HG02870 (cell line): ENCODE measurements at regions not wholly inside any gene's neighbourhood (a gene's known extent, or its start where the extent isn't known, plus 50 kb on each side); places are given as distances from the start of the nearest gene placed in this dataset.
"Not testable (repeated sequence)": the region's sequence is repeated elsewhere in the genome, so short reads cannot be mapped to it uniquely, and the experiment has no call there.

ENCODE experiments used
- ATAC-seq: cut with Tn5 transposase; IDR thresholded peaks from one replicate; pipeline ENCODE4 v1.9.1; 2021; ENCODE audit warnings: mild to moderate bottlenecking, moderate library complexity; ENCODE audit not compliant: unreplicated experiment

DNA sequence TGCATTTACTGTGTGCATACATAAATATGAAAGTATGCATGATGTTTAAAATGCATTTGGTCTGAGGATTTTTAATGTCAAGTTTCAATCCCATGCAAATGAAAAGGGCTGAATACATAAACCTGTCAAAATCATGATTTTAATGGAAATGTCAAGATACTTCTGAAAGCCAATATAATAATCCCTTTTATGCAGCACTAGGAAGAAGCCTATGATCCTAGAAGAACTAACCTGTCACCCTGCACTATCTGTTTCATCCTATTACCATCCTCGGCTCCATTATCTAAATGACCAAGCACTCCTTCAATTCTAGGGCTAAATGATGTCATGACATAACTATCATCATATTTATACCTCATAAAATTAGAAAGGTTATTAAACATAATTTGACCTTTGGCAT is 2229.4 kb upstream of the WWC1 start:
- ATAC-seq = no peak

DNA sequence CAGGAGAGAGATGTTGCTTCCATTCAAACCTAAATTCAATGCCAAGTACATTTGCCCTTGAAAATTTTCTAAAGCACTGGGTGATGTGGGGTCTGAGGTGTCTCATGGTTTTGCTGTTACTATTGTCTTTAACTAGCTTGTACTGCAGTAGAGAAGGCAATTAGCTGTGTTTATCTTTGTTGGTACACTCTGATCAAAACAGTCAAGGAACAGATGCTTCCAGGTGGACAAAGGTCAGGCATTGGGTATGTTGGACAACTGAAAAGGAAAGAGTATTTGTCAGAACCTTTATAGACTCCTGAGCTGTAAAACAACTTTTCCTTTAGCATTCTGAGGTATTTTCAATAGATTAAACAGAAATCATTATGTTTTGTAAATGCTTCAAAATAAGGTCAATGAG is 2228.7 kb upstream of the WWC1 start:
- ATAC-seq = no peak

DNA sequence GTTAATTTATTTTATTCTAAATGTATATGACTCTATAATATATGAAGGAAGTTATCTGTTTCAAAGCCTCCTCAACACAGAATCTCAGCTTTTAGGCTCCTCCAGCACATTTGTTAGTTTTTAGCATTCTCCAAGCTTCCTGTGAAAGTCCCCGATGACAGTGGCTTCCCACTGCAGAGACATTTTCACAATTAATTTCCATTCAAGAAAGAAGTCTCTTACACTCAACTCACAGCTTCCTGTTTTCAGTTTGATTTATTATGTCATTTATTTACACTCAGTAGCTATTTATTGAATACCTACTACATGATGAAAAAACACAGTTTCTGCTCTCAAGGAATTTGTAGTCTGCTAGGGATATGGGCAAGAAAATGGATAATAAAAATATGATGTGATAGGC is 2228.2 kb upstream of the WWC1 start:
- ATAC-seq = no peak

DNA sequence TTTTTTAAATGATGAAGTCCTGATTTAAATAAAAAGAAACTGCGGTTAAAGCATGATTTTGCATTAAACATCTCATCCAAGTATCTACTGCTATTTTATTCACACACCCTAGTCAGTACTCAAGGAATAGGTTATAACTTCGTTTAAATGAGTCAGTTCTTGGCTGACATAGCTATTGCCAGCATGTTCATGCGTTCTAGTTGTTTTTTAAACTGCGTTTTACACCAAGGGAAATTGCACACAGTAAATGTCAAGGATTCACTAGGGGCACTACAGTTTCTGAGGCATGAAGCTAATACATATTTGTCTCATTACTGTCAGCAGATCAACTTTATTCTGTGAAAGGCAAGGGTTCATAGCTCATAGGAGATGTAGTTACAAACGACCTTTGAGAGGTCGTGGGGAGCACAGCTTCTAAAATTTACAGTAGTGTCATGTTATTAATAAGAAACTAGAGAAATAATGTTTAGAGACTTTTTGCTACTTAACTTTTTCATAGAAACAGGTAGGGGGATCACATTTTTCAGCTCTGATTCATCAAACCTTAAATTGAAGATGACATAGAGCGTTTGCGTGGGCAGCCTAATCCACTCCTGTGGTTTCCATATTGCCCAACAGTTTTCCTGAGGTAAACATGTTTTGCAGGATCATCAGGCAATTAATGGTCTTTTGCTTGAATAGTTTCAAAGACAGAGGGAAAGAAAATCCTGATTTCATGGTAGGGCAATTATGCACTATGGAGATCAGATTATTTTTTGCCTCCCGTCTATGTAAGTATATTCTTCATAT is 2222.7 kb upstream of the WWC1 start:
- ATAC-seq = no peak

DNA sequence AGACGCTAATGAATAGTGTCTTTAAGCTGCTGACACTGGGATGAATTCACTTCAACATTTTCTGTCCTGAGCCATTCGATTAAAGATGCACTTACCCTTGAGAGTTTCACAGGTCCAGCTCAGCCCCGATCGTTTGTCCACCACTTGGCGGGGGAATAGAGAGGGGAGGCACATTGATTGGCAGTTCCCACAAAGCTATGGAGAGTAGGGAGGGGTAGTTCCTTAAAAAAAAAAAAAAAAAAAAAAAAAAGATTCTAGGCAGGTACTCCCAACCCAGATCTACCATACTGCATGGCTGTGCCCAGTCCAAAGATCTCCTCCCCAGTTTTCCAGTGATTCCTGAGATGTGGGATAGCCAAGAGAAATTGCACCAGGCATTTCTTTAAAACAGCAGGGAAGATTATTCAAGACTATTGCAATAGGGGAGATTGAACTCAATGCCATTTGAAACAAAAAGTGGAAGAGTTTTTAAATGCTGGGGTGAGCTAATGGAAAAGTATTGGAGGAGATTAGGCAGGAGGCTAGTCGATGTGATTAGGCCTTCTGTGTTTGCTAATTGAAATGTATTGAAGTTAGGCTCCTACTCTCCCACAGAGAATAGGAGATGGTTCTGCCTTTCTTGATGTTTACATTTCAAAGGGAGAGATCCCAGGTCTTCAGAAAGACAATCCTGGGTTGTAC is 2217.4 kb upstream of the WWC1 start:
- no peak for ATAC-seq

DNA sequence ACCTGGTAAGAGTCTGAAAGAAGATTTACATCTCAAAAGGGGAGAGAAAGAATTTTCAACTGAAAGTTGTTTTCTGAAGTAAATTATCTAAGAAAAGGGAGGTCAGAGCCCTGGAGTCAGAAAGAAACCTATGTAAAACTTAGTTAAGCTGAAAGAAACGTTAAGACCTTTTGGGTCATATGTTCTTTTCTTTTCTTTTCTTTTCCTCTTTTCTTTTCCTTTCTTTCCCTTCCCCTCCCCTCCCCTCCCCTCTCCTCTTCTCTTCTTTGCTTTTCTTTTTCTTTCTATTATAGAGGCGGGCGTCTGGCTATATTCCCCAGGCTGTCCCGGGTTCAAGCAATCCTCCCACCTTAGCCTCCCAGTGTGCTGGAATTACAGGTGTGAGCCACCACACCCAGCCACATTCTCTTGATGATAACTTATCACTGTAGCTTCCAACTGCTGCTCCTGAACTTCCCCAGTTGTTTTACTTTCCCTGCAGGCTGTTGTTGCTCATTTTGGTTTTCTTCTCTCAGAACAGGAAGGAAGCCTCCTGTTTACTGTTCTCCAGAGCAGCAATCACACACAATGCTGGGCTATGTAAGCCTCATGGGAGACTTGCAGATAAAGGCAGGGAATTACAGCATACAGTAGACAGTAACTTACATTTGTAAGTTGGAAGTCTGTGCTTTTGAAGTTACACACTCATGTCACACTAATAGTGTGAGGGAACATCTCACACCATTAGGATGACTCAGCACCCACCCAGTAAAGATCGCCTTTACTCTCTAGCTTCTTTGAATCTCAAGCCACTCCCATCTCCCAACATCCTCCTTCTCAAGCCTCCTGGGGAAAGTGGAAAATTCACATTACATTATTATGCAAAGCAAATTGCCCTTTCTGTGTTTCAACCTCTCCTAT is 2216.6 kb upstream of the WWC1 start:
- ATAC-seq = no peak

DNA sequence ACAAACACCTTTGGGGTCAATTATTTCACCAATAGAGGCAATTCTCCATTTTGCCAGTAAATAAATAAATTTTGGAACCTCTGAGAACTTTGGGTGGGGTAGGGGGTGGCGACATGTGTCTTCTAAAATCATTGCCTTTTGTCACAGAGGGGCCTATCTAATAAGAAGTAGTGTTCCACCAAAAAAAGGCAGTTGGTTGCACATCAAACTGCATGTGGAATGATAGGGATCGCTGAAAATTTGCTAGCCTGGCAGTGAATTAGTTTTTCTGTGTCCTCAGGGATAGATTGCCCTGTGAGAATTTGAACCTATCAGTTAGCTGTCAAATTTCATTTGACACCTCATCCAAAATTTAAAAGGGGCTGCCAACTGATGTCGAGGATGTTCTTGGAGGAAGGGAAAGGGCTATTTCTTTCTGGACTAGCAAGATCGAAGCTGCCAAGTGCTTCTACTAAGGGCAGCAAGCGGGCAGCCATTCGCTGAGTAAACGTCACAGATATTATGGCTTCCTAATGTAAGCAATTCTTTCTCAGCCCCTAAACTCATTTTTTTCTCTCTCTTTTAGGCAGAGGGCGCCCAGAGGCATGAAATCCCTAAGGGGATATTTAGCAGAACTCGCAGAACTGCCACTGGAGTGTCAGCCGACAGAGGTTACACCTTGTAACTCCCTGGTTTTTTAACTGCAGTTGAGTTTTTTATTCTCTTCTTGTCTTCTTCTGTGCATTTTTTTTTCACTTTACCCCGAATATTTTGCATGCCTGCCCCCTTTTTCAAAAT is 2208.1 kb upstream of the WWC1 start:
- no peak for ATAC-seq

DNA sequence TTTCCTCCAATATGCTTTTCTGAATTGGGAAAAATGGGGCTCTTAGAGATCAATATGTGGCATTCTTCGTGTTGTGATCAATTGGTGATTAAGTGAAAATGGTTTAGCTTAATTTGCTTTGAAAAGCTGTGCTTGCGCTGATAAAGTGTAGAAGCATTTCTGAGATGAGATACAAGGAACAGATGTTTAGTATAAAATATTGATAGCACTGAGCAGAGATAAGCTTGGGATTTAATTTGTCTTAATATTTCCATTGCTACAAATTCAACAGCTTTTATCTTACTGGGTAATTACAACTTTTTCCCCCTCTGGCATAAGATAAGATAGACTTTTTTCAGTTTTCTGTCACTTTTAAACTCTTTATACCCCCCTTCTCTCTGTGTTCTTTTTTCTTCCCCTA is 2204.9 kb upstream of the WWC1 start:
- no peak for ATAC-seq

DNA sequence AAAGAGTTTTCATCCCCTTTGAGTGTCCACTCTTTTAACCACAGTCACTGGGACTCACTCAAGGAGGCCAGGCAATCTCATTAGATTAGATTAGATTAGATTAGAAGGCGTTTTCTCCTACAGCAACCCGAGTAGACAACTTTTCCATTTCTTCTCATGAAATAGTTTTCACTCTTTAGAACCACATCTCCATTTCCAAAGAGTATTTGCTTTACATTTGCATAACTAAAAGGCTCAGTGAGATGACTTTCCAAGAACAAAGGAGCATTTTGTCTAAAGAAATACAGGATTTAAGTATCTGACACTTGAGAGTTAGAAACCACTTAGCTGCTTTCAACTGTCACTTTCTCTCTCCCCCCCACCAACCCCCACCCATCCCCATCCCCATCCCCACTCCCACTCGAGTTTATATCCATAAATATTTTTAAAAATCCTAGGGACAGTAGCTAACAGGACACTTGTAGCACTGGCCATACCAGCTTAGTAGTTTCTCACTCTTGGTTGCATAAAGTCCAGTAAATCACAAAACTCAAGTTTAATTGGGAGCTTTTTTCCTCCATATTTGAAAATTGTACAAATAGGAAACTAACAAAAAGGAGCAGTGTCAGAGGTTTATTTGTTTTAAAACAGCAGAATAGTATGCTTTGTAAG is 2202.9 kb upstream of the WWC1 start:
- no peak for ATAC-seq

DNA sequence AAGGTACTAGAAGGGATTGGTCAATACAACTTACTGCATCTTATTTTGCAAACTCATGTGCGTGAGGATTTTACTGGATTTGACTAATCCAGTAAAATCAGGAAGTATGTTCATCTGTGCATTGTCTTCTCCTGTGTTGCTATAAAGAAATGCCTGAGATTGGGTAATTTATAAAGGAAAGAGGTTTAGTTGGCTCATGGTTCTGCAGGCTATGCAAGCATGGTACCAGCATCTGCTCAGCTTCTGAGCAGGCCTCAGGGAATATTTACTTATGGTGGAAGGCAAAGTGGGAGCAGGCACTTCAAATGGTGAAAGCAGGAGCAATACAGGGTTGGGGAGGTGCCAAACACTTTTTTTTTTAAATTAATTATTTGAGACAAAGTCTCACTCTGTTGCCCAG is 2199.5 kb upstream of the WWC1 start:
- no peak for ATAC-seq

DNA sequence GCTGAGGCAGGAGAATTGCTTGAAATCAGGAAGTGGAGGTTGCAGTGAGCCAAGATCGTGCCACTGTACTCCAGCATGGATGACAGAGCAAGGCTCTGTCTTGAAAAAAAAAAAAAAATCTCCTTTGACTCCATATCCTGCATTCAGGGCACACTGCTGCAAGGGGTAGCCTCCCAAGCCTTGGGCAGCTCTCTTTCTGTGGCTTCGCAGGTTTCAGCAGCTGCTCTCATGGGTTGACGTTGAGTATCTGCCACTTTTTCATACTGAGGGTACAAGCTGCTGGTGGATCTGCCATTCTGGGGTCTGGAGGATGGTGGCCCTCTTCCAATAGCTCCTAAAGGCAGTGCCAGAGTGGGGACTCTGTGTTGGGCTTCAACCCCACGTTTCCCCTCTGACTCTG is 2198.1 kb upstream of the WWC1 start:
- ATAC-seq = no peak

DNA sequence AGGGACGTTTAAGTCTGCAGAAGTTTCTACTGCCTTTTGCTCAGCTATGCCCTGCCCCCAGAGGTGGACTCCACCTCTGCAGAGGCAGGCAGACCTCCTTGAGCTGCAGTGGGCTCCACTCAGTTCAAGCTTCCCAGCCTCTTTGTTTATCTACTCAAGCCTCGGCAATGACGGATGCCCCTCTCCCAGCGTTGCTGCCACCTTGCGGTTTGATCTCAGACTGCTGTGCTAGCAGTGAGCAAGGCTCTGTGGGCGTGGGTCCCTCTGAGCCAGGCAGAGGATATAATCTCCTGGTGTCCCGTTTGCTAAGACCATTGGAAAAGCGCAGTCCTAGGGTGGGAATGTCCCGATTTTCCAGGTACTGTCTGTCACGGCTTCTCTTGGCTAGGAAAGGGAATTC is 2188.5 kb upstream of the WWC1 start:
- no peak for ATAC-seq

DNA sequence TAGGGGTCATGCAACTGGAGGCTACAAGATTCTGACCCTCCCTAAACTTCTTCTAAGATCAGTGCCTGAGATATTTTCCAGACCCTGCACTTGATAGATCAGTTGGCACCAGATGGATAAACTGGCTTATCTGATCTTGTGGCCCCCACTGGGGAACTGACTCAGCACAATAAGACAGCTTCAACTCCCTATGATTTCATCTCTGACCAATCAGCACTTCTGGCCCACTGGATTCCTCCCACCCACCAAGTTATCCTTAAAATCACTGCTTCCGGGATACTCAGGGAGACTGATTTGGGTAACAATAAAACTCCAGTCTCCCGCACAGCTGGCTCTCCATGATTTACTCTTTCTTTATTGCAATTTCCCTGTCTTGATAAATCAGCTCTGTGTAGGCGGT is 2180.4 kb upstream of the WWC1 start:
- no peak for ATAC-seq

DNA sequence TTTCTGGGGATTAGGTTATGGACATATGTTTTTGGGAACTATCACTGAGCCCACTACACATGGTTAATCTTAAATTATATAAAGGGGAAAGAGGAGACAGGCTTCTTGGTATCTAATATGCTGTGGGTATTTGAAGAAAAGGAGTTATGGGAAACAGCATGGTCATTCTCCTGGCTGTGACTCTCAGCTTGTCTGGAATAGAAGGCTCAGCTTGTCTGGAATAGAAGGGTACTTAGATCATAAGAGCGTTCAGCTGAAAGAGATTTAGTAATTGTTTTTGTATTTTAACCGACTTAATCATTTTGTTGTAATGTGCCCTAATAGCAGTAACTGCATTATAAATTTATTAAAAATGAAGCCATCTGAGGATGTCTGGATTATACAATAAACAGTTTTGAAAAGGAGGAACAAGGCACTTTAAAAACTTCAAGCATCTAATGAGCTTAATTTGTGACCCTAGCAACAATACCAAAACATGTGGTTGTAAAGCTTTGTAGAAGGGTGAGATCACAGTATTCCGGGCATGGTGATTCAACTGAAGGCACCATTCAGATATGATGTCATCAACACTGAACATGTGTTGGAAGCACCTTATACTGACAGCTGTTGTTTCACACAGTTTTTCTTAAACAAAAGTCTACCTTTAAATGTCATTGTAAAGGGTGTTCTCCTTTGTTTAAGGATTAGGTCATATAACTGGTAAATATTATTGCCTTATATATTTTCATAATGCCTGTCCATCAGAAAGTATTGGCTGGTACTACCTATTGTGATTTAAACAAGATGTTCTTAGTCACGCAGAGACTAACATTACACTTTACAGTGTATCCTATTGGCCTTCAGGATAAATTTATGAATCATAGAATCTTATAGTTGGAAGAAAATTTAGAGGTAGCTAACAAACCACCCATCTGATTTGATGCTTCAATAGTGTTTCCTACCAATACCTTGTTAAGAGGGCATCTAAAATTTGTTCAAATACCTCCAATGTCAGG is 2174.1 kb upstream of the WWC1 start:
- no peak for ATAC-seq

DNA sequence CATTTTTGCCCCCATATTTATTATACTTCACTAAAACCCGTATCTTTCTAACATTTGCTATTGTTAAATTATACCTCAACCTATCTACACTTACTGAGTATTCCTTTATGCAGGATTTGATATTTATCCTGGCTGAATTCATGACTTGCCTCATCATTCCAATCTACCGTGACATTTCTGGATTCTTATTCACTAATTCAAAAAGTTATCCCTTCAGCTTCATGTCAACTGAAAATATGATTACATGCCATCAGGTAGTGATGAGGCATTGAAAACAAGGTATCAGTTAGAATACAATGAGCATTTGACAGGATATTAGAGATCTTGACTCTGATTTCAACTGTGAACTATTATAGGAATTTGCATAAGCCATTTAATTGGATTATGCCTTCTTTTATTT is 2171.9 kb upstream of the WWC1 start:
- no peak for ATAC-seq

DNA sequence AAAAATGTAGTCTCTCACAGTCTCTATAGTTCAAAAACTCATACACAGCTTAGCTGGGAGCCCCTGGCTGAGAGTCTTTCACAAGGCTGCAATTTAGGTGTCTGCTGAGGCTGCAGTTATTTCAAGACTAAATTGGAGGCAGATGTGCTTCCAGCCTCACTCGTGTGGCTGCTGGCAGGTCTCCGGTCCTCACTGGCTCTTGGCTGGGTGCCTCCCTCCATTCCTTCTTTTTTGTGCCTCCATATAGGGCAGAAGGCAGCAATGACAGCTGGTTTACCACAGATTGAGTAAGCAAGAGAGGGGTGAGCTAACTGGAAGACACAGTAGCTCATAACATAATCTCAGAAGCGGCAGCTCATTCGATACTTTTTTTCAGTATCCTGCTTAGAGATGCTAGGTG is 2167.7 kb upstream of the WWC1 start:
- ATAC-seq = no peak

DNA sequence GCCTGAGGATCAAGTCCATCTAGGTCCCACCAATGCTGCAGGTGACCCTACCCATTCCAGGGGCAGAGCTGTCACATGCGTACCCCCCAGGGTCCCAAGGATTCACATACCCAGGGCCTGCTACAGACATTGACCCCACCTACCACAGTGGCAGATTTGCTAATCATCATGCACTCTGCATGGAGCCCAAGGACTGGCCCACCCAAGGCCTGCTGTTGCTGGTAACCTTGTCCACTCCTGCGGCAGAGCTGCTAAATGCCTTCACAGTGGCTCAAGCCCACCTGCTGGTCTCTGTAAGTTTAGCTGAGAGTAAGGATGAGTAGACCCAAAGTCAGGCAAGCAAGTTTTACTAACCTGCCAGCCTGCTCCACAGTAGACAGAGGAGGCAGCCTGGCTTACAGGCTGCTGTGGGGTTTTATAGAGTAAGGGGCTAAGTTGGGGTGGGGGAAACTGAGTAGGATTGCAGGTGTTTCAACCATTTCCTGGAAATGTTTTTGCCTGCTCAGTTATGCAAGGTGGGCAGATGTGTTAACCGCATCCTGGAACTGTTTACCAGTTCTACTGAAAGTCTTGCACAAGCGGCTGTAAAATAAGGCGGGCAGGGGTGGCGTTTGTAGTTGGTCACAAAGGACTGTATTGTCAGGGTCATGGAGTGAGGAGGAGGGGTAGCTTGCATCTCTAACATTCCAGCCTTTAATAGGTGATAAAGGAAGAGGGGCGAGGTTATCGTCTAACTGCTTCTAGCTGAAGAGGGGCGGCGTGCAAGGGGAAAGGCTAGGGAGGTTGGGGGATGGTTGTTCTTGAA is 2163.5 kb upstream of the WWC1 start:
- ATAC-seq = no peak

DNA sequence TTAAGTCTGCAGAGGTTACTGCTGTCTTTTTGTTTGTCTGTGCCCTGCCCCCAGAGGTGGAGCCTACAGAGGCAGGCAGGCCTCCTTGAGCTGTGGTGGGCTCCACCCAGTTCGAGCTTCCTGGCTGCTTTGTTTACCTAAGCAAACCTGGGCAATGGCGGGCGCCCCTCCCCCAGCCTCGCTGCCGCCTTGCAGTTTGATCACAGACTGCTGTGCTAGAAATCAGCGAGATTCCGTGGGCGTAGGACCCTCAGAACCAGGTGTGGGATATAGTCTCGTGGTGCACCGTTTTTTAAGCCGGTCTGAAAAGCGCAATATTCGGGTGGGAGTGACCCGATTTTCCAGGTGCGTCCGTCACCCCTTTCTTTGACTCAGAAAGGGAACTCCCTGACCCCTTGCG is 2146.3 kb upstream of the WWC1 start:
- not testable (repeated sequence) for ATAC-seq
